Lung (tissue), 11 donors: ENCODE measurements at regions not wholly inside any gene's neighbourhood (a gene's known extent, or its start where the extent isn't known, plus 50 kb on each side); places are given as distances from the start of the nearest gene placed in this dataset.
"Not testable (repeated sequence)": the region's sequence is repeated elsewhere in the genome, so short reads cannot be mapped to it uniquely, and the experiment has no call there.

Experiments
- ATAC-seq: fragments of 200-7000 bp; cut with Tn5 transposase; one replicate; pipeline ENCODE4 v1.9.1; 2020; ENCODE audit warnings: moderate number of reproducible peaks; ENCODE audit not compliant: insufficient read depth, low FRiP score
- DNase-seq, 3 donors: peaks; one replicate each; pipeline ENCODE4 v3.0.0-alpha.2; 2013 to 2017
- H3K27ac ChIP-seq, 2 donors: one replicate each; pipeline ENCODE4 v1.5.1; 2013; ENCODE audit warnings: mild to moderate bottlenecking in 2 of 2, moderate library complexity in 2 of 2, control low read depth in 1 of 2, inconsistent platforms in 1 of 2, low read depth in 1 of 2, low read length in 1 of 2
- H3K27me3 ChIP-seq, 3 donors: one replicate each; pipeline ENCODE4 v1.5.1; 2013; ENCODE audit warnings: low read length in 2 of 3; ENCODE audit not compliant: control insufficient read depth in 3 of 3, insufficient read depth in 3 of 3
- H3K36me3 ChIP-seq, 4 donors: one replicate each; pipeline ENCODE4 v1.5.1; 2013; ENCODE audit warnings: low read length in 4 of 4, mild to moderate bottlenecking in 1 of 4, moderate library complexity in 1 of 4; ENCODE audit not compliant: control insufficient read depth in 4 of 4, insufficient read depth in 4 of 4
- H3K4me1 ChIP-seq, 5 donors: one replicate each; pipeline ENCODE4 v1.5.1; 2013; ENCODE audit warnings: low read length in 5 of 5, mild to moderate bottlenecking in 2 of 5, moderate library complexity in 1 of 5; ENCODE audit not compliant: control insufficient read depth in 5 of 5, insufficient read depth in 5 of 5
- H3K4me3 ChIP-seq: one replicate; pipeline ENCODE4 v1.5.1; 2013; ENCODE audit warnings: mild to moderate bottlenecking, control low read depth, moderate library complexity
- H3K9ac ChIP-seq, 2 donors: one replicate each; pipeline ENCODE4 v1.5.1; 2013; ENCODE audit warnings: low read length in 2 of 2, control low read depth in 1 of 2; ENCODE audit not compliant: insufficient read depth in 1 of 2
- H3K9me3 ChIP-seq, 4 donors: one replicate each; pipeline ENCODE4 v1.5.1; 2013; ENCODE audit warnings: low read length in 3 of 4, mild to moderate bottlenecking in 1 of 4, moderate library complexity in 1 of 4; ENCODE audit not compliant: control insufficient read depth in 4 of 4, insufficient read depth in 3 of 4
- WGBS, 2 donors: extraction: QIAGEN DNeasy Blood & Tissue Kit; methylation state at CpG; one replicate each; pipeline ENCODE4 v1.1.7; 2013; 5-methylcytosine and 5-hydroxymethylcytosine counted together
- TF ChIP-seq, protein P1 (sequence below): IDR thresholded peaks from 2 replicates; pipeline ENCODE4 v1.5.1; 2012; ENCODE audit warnings: mild to moderate bottlenecking; ENCODE audit errors: control extremely low read depth, extremely low read depth
- donor health status: control.
- donor health status: control.
- donor health status: Bipolar disorder and iron deficiency.
- donor health status: healthy.
- donor health status: DM: yes; HTN: yes; CAD: no.

- ATAC-seq (no peak), DNase-seq (no peak)
- no peak overlapping the region for H3K4me3 ChIP-seq
- H3K9me3 ChIP-seq: peaks cover 0 to 5% (median 3%) of the 10 kb centered on the region in 4 donors
- no peaks in the 10 kb centered on the region for H3K27me3 ChIP-seq
- WGBS, 2 donors: 90 to 95% methylated on average over 1 of the region's 1 CpG
- H3K4me1 ChIP-seq: no peaks in the 10 kb centered on the region
- no peaks in the 10 kb centered on the region for H3K36me3 ChIP-seq
- no peak overlapping the region for H3K27ac ChIP-seq
- no peak overlapping the region for H3K9ac ChIP-seq
- TF ChIP-seq, protein P1, sequence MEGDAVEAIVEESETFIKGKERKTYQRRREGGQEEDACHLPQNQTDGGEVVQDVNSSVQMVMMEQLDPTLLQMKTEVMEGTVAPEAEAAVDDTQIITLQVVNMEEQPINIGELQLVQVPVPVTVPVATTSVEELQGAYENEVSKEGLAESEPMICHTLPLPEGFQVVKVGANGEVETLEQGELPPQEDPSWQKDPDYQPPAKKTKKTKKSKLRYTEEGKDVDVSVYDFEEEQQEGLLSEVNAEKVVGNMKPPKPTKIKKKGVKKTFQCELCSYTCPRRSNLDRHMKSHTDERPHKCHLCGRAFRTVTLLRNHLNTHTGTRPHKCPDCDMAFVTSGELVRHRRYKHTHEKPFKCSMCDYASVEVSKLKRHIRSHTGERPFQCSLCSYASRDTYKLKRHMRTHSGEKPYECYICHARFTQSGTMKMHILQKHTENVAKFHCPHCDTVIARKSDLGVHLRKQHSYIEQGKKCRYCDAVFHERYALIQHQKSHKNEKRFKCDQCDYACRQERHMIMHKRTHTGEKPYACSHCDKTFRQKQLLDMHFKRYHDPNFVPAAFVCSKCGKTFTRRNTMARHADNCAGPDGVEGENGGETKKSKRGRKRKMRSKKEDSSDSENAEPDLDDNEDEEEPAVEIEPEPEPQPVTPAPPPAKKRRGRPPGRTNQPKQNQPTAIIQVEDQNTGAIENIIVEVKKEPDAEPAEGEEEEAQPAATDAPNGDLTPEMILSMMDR: no peak
Observed at GRCh38 chr4:173722075-173722474, 192.0 kb upstream of the HAND2 start.

DNA sequence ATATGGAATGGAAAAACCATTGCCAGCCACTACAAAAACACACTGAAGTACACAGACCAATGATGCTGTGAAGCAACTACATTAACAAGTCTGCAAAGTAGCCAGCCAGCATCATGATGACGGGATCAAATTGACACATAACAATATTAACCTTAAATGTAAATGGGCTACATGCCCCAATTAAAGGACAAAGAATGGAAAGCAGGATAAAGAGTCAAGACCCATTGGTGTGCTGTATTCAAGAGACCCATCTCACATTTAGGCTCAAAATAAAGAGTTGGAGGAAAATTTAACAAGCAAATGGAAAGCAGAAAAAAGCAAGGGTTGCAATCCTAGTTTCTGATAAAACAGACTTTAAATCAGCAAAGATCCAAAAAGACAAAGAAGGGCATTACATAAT is 188.5 kb upstream of the HAND2 start:
- not testable (repeated sequence) for H3K9ac ChIP-seq, H3K27ac ChIP-seq, H3K4me3 ChIP-seq, H3K27me3 ChIP-seq, ATAC-seq, H3K36me3 ChIP-seq, DNase-seq, H3K4me1 ChIP-seq, H3K9me3 ChIP-seq
- WGBS, 2 donors: 72 to 74% methylated on average over 1 of the region's 1 CpG

- DNase-seq (no peak), ATAC-seq (no peak)
- no peak overlapping the region for H3K9ac ChIP-seq
- H3K4me3 ChIP-seq: no peak overlapping the region
- 89 to 92% methylated on average over 10 of the region's 10 CpGs for WGBS, 2 donors
- no peaks in the 10 kb centered on the region for H3K4me1 ChIP-seq
- H3K27ac ChIP-seq: no peak overlapping the region
- no peaks in the 10 kb centered on the region for H3K36me3 ChIP-seq
- no peaks in the 10 kb centered on the region for H3K27me3 ChIP-seq
- TF ChIP-seq, protein P1: no peak
- peaks cover 0 to 8% (median 3%) of the 10 kb centered on the region in 4 donors for H3K9me3 ChIP-seq
Observed at GRCh38 chr4:173717581-173717980, 187.6 kb upstream of the HAND2 start.

DNA sequence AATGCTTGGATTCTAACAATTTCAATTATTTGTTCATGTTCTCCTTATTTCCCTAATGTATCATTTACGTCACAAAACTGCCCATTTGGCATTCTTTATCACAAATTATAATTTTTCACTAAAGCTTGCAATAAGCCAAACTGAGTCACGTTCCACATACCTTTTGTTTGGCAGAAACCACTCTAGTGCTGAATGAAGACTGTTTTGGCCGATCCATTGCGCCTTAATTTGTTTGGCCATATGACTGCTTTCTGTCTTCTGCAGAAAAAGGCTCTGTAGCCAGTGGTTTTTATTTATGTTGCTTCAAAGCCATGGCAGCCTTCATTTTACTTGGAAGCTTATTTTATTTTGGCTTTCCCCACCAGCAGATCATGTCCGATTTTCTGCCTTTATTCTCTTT is 184.4 kb upstream of the HAND2 start:
- H3K4me3 ChIP-seq: no peak overlapping the region
- no peak overlapping the region for H3K27ac ChIP-seq
- no peak for DNase-seq
- H3K27me3 ChIP-seq: no peaks in the 10 kb centered on the region
- no peak for ATAC-seq
- H3K9me3 ChIP-seq: peaks cover 0 to 8% (median 3%) of the 10 kb centered on the region in 4 donors
- H3K36me3 ChIP-seq: no peaks in the 10 kb centered on the region
- TF ChIP-seq, protein P1: no peak
- H3K4me1 ChIP-seq: no peaks in the 10 kb centered on the region
- WGBS, 2 donors: 61 to 72% methylated on average over 5 of the region's 5 CpGs
- no peak overlapping the region for H3K9ac ChIP-seq
